H9 (cell line): ENCODE measurements at regions not wholly inside any gene's neighbourhood (a gene's known extent, or its start where the extent isn't known, plus 50 kb on each side); places are given as distances from the start of the nearest gene placed in this dataset.

Experiments
- DNase-seq: peaks from one replicate; pipeline ENCODE4 v3.0.0-alpha.2; 2017
- H2AFZ ChIP-seq: one replicate; pipeline ENCODE4 v1.6.1; 2013; ENCODE audit warnings: mild to moderate bottlenecking, low read length, control low read depth, moderate library complexity
- H2AK5ac ChIP-seq: 2 replicates; pipeline ENCODE4 v1.6.1; 2013; ENCODE audit warnings: low read length, control low read depth, mixed read lengths; ENCODE audit not compliant: insufficient read length
- H2BK120ac ChIP-seq: one replicate; pipeline ENCODE4 v1.6.1; 2013; ENCODE audit warnings: low read depth, mild to moderate bottlenecking, low read length, control low read depth, inconsistent platforms; ENCODE audit not compliant: poor library complexity, severe bottlenecking
- H2BK12ac ChIP-seq: 2 replicates; pipeline ENCODE4 v1.6.1; 2013; ENCODE audit warnings: low read length, control low read depth, mixed read lengths, low read depth; ENCODE audit not compliant: insufficient read length
- H2BK15ac ChIP-seq: 2 replicates; pipeline ENCODE4 v1.6.1; 2013; ENCODE audit warnings: low read depth, low read length, control low read depth
- H2BK20ac ChIP-seq: one replicate; pipeline ENCODE4 v1.6.1; 2013; ENCODE audit warnings: low read depth, mild to moderate bottlenecking, low read length, control low read depth, inconsistent platforms; ENCODE audit not compliant: poor library complexity, severe bottlenecking
- H2BK5ac ChIP-seq: 2 replicates; pipeline ENCODE4 v1.6.1; 2013; ENCODE audit warnings: low read length, control low read depth, mixed read lengths; ENCODE audit not compliant: insufficient read length
- H3K14ac ChIP-seq: 2 replicates; pipeline ENCODE4 v1.6.1; 2013; ENCODE audit warnings: low read length, control low read depth; ENCODE audit not compliant: insufficient read depth
- H3K18ac ChIP-seq: 2 replicates; pipeline ENCODE4 v1.6.1; 2013; ENCODE audit warnings: low read depth, mild to moderate bottlenecking, mixed read lengths, low read length, control low read depth; ENCODE audit not compliant: insufficient read length
- H3K23ac ChIP-seq: 2 replicates; pipeline ENCODE4 v1.6.1; 2013; ENCODE audit warnings: low read length, control low read depth, mixed read lengths, low read depth; ENCODE audit not compliant: insufficient read length
- H3K23me2 ChIP-seq: 2 replicates; pipeline ENCODE4 v1.6.1; 2013; ENCODE audit warnings: low read depth, mild to moderate bottlenecking, mixed read lengths, low read length, control low read depth; ENCODE audit not compliant: insufficient read length, poor library complexity, severe bottlenecking
- H3K27ac ChIP-seq: 2 replicates; pipeline ENCODE4 v1.5.1; 2013; ENCODE audit warnings: low read length, control low read depth, mixed read lengths, low read depth; ENCODE audit not compliant: insufficient read length
- H3K27me3 ChIP-seq: 2 replicates; pipeline ENCODE4 v1.6.1; 2013; ENCODE audit warnings: low read length, control low read depth, inconsistent platforms; ENCODE audit not compliant: insufficient read depth
- H3K4ac ChIP-seq: 2 replicates; pipeline ENCODE4 v1.6.1; 2013; ENCODE audit warnings: low read depth, mild to moderate bottlenecking, control low read depth, inconsistent platforms, low read length, moderate library complexity
- H3K4me1 ChIP-seq: 2 replicates; pipeline ENCODE4 v1.6.1; 2013; ENCODE audit warnings: low read length, control low read depth, inconsistent platforms; ENCODE audit not compliant: insufficient read depth
- H3K4me2 ChIP-seq: 2 replicates; pipeline ENCODE4 v1.6.1; 2013; ENCODE audit warnings: low read length, control low read depth, mixed read lengths; ENCODE audit not compliant: insufficient read length, insufficient read depth
- H3K56ac ChIP-seq: 2 replicates; pipeline ENCODE4 v1.6.1; 2013; ENCODE audit warnings: low read depth, mild to moderate bottlenecking, mixed read lengths, low read length, control low read depth; ENCODE audit not compliant: insufficient read length
- H3K79me1 ChIP-seq: 2 replicates; pipeline ENCODE4 v1.6.1; 2013; ENCODE audit warnings: low read depth, mild to moderate bottlenecking, moderate library complexity, low read length, control low read depth, inconsistent platforms; ENCODE audit not compliant: insufficient read depth, poor library complexity, severe bottlenecking
- H3K79me2 ChIP-seq: 2 replicates; pipeline ENCODE4 v1.6.1; 2013; ENCODE audit warnings: low read length, control low read depth, inconsistent platforms; ENCODE audit not compliant: insufficient read depth
- H3K9ac ChIP-seq: 2 replicates; pipeline ENCODE4 v1.6.1; 2013; ENCODE audit warnings: low read length, control low read depth, mixed read lengths; ENCODE audit not compliant: insufficient read length; ENCODE audit errors: extremely low read depth
- H3K9me3 ChIP-seq: one replicate; pipeline ENCODE4 v1.6.1; 2013; ENCODE audit warnings: low read depth, low read length, inconsistent platforms; ENCODE audit not compliant: control insufficient read depth
- H3T11ph ChIP-seq: one replicate; pipeline ENCODE4 v1.6.1; 2013; ENCODE audit warnings: mild to moderate bottlenecking, low read length, control low read depth, inconsistent platforms
- H4K20me1 ChIP-seq: one replicate; pipeline ENCODE4 v1.6.1; 2013; ENCODE audit not compliant: control insufficient read depth, insufficient read length, insufficient read depth
- H4K5ac ChIP-seq: 2 replicates; pipeline ENCODE4 v1.6.1; 2013; ENCODE audit warnings: low read depth, mild to moderate bottlenecking, mixed read lengths, low read length, control low read depth; ENCODE audit not compliant: insufficient read length
- H4K8ac ChIP-seq: replicated peaks from 2 replicates; pipeline ENCODE4 v1.6.1; 2013; ENCODE audit warnings: low read length, control low read depth, mixed read lengths, low read depth; ENCODE audit not compliant: insufficient read length
- H4K91ac ChIP-seq: 2 replicates; pipeline ENCODE4 v1.6.1; 2013; ENCODE audit warnings: low read depth, mild to moderate bottlenecking, moderate library complexity, mixed read lengths, low read length, control low read depth; ENCODE audit not compliant: insufficient read length
- H3K27ac Mint-ChIP-seq, 3 experiments: 2 replicates in 2 of 3; 3 replicates in 1 of 3; pipeline ENCODE4 v1.8.0; 2020 to 2021; ENCODE audit warnings: mixed read lengths in 3 of 3, mild to moderate bottlenecking in 1 of 3, moderate library complexity in 1 of 3
- H3K27me3 Mint-ChIP-seq: 2 replicates; pipeline ENCODE4 v1.8.0; 2021; ENCODE audit warnings: low read depth, mild to moderate bottlenecking, moderate library complexity, mixed read lengths
- H3K36me3 Mint-ChIP-seq, 3 experiments: 2 replicates in 2 of 3; 3 replicates in 1 of 3; pipeline ENCODE4 v1.8.0; 2020 to 2021; ENCODE audit warnings: low read depth in 3 of 3, mixed read lengths in 3 of 3; ENCODE audit not compliant: insufficient read depth in 1 of 3
- H3K4me1 Mint-ChIP-seq, 2 experiments: 2 replicates each; pipeline ENCODE4 v1.8.0; 2020; ENCODE audit warnings: mixed read lengths in 2 of 2
- H3K4me3 Mint-ChIP-seq, 2 experiments: 2 replicates in 1 of 2; 3 replicates in 1 of 2; pipeline ENCODE4 v1.8.0; 2020 to 2021; ENCODE audit warnings: mild to moderate bottlenecking in 2 of 2, mixed read lengths in 2 of 2, moderate library complexity in 1 of 2
- H3K9me3 Mint-ChIP-seq, 2 experiments: 2 replicates in 1 of 2; 3 replicates in 1 of 2; pipeline ENCODE4 v1.8.0; 2020; ENCODE audit warnings: mild to moderate bottlenecking in 2 of 2, mixed read lengths in 2 of 2, moderate library complexity in 1 of 2
- WGBS: extraction: QIAGEN DNeasy Blood & Tissue Kit; methylation state at CpG from one replicate; pipeline ENCODE4 v1.1.7; 2013; ENCODE audit warnings: missing lambda C conversion rate, low lambda C conversion rate, mixed read lengths; ENCODE audit not compliant: insufficient read length; ENCODE audit errors: extremely low coverage; 5-methylcytosine and 5-hydroxymethylcytosine counted together
- TF ChIP-seq, protein P1 (sequence below): fragments of 200-600 bp; sonication (generic); conservative IDR thresholded peaks from 3 replicates; pipeline ENCODE4 v1.8.0; 2021; ENCODE audit warnings: antibody characterized with exemption, mild to moderate bottlenecking

GRCh38 chr7:15752377-15752776 is 65.9 kb upstream of the MEOX2 start:
- no peaks in the 10 kb centered on the region; a peak in 1 of 5 replicates for H3K9me3 Mint-ChIP-seq
- no CpG with 5 or more reads among the region's 1 CpG for WGBS
- TF ChIP-seq, protein P1, sequence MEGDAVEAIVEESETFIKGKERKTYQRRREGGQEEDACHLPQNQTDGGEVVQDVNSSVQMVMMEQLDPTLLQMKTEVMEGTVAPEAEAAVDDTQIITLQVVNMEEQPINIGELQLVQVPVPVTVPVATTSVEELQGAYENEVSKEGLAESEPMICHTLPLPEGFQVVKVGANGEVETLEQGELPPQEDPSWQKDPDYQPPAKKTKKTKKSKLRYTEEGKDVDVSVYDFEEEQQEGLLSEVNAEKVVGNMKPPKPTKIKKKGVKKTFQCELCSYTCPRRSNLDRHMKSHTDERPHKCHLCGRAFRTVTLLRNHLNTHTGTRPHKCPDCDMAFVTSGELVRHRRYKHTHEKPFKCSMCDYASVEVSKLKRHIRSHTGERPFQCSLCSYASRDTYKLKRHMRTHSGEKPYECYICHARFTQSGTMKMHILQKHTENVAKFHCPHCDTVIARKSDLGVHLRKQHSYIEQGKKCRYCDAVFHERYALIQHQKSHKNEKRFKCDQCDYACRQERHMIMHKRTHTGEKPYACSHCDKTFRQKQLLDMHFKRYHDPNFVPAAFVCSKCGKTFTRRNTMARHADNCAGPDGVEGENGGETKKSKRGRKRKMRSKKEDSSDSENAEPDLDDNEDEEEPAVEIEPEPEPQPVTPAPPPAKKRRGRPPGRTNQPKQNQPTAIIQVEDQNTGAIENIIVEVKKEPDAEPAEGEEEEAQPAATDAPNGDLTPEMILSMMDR = 0 out of 3 replicates have a peak, but pooled peaks have one; percentile 20

More at GRCh38 chr7:15752377-15752776, 65.9 kb upstream of the MEOX2 start:
- Histone ChIP-seq H2BK12ac (no peak overlapping the region), H4K5ac (no peak overlapping the region), H3K4me1 (no peaks in the 10 kb centered on the region), H3K14ac (no peak overlapping the region), H2AFZ (no peak overlapping the region), H3K9me3 (no peaks in the 10 kb centered on the region), H3K79me1 (no peaks in the 10 kb centered on the region), H3K27me3 (no peaks in the 10 kb centered on the region), H3K23me2 (no peaks in the 10 kb centered on the region), H4K91ac (no peak overlapping the region), H3K56ac (no peak overlapping the region), H4K8ac (no peak overlapping the region), H3K4me2 (no peak overlapping the region), H3K9ac (no peak overlapping the region), H2AK5ac (no peak overlapping the region), H2BK15ac (no peak overlapping the region), H2BK120ac (no peak overlapping the region), H3K4ac (no peak overlapping the region), H3K23ac (no peak overlapping the region), H2BK20ac (no peak overlapping the region), H3K27ac (no peak overlapping the region), H4K20me1 (no peaks in the 10 kb centered on the region), H2BK5ac (no peak overlapping the region), H3K18ac (no peak overlapping the region), H3T11ph (no peak overlapping the region), H3K79me2 (no peaks in the 10 kb centered on the region)
- DNase-seq = no peak
- Mint-ChIP-seq H3K36me3 (no peaks in the 10 kb centered on the region), H3K27me3 (no peaks in the 10 kb centered on the region), H3K27ac (no peak overlapping the region), H3K4me1 (no peaks in the 10 kb centered on the region), H3K4me3 (no peak overlapping the region)
